H9 (cell line): ENCODE measurements at regions not wholly inside any gene's neighbourhood (a gene's known extent, or its start where the extent isn't known, plus 50 kb on each side); places are given as distances from the start of the nearest gene placed in this dataset.
"Not testable (repeated sequence)": the region's sequence is repeated elsewhere in the genome, so short reads cannot be mapped to it uniquely, and the experiment has no call there.

Experiments
- DNase-seq: peaks from one replicate; pipeline ENCODE4 v3.0.0-alpha.2; 2017
- H2AFZ ChIP-seq: one replicate; pipeline ENCODE4 v1.6.1; 2013; ENCODE audit warnings: mild to moderate bottlenecking, low read length, control low read depth, moderate library complexity
- H2AK5ac ChIP-seq: 2 replicates; pipeline ENCODE4 v1.6.1; 2013; ENCODE audit warnings: low read length, control low read depth, mixed read lengths; ENCODE audit not compliant: insufficient read length
- H2BK120ac ChIP-seq: one replicate; pipeline ENCODE4 v1.6.1; 2013; ENCODE audit warnings: low read depth, mild to moderate bottlenecking, low read length, control low read depth, inconsistent platforms; ENCODE audit not compliant: poor library complexity, severe bottlenecking
- H2BK12ac ChIP-seq: 2 replicates; pipeline ENCODE4 v1.6.1; 2013; ENCODE audit warnings: low read length, control low read depth, mixed read lengths, low read depth; ENCODE audit not compliant: insufficient read length
- H2BK15ac ChIP-seq: 2 replicates; pipeline ENCODE4 v1.6.1; 2013; ENCODE audit warnings: low read depth, low read length, control low read depth
- H2BK20ac ChIP-seq: one replicate; pipeline ENCODE4 v1.6.1; 2013; ENCODE audit warnings: low read depth, mild to moderate bottlenecking, low read length, control low read depth, inconsistent platforms; ENCODE audit not compliant: poor library complexity, severe bottlenecking
- H2BK5ac ChIP-seq: 2 replicates; pipeline ENCODE4 v1.6.1; 2013; ENCODE audit warnings: low read length, control low read depth, mixed read lengths; ENCODE audit not compliant: insufficient read length
- H3K14ac ChIP-seq: 2 replicates; pipeline ENCODE4 v1.6.1; 2013; ENCODE audit warnings: low read length, control low read depth; ENCODE audit not compliant: insufficient read depth
- H3K18ac ChIP-seq: 2 replicates; pipeline ENCODE4 v1.6.1; 2013; ENCODE audit warnings: low read depth, mild to moderate bottlenecking, mixed read lengths, low read length, control low read depth; ENCODE audit not compliant: insufficient read length
- H3K23ac ChIP-seq: 2 replicates; pipeline ENCODE4 v1.6.1; 2013; ENCODE audit warnings: low read length, control low read depth, mixed read lengths, low read depth; ENCODE audit not compliant: insufficient read length
- H3K23me2 ChIP-seq: 2 replicates; pipeline ENCODE4 v1.6.1; 2013; ENCODE audit warnings: low read depth, mild to moderate bottlenecking, mixed read lengths, low read length, control low read depth; ENCODE audit not compliant: insufficient read length, poor library complexity, severe bottlenecking
- H3K27ac ChIP-seq: 2 replicates; pipeline ENCODE4 v1.5.1; 2013; ENCODE audit warnings: low read length, control low read depth, mixed read lengths, low read depth; ENCODE audit not compliant: insufficient read length
- H3K27me3 ChIP-seq: 2 replicates; pipeline ENCODE4 v1.6.1; 2013; ENCODE audit warnings: low read length, control low read depth, inconsistent platforms; ENCODE audit not compliant: insufficient read depth
- H3K4ac ChIP-seq: 2 replicates; pipeline ENCODE4 v1.6.1; 2013; ENCODE audit warnings: low read depth, mild to moderate bottlenecking, control low read depth, inconsistent platforms, low read length, moderate library complexity
- H3K4me1 ChIP-seq: 2 replicates; pipeline ENCODE4 v1.6.1; 2013; ENCODE audit warnings: low read length, control low read depth, inconsistent platforms; ENCODE audit not compliant: insufficient read depth
- H3K4me2 ChIP-seq: 2 replicates; pipeline ENCODE4 v1.6.1; 2013; ENCODE audit warnings: low read length, control low read depth, mixed read lengths; ENCODE audit not compliant: insufficient read length, insufficient read depth
- H3K56ac ChIP-seq: 2 replicates; pipeline ENCODE4 v1.6.1; 2013; ENCODE audit warnings: low read depth, mild to moderate bottlenecking, mixed read lengths, low read length, control low read depth; ENCODE audit not compliant: insufficient read length
- H3K79me1 ChIP-seq: 2 replicates; pipeline ENCODE4 v1.6.1; 2013; ENCODE audit warnings: low read depth, mild to moderate bottlenecking, moderate library complexity, low read length, control low read depth, inconsistent platforms; ENCODE audit not compliant: insufficient read depth, poor library complexity, severe bottlenecking
- H3K79me2 ChIP-seq: 2 replicates; pipeline ENCODE4 v1.6.1; 2013; ENCODE audit warnings: low read length, control low read depth, inconsistent platforms; ENCODE audit not compliant: insufficient read depth
- H3K9ac ChIP-seq: 2 replicates; pipeline ENCODE4 v1.6.1; 2013; ENCODE audit warnings: low read length, control low read depth, mixed read lengths; ENCODE audit not compliant: insufficient read length; ENCODE audit errors: extremely low read depth
- H3K9me3 ChIP-seq: one replicate; pipeline ENCODE4 v1.6.1; 2013; ENCODE audit warnings: low read depth, low read length, inconsistent platforms; ENCODE audit not compliant: control insufficient read depth
- H3T11ph ChIP-seq: one replicate; pipeline ENCODE4 v1.6.1; 2013; ENCODE audit warnings: mild to moderate bottlenecking, low read length, control low read depth, inconsistent platforms
- H4K20me1 ChIP-seq: one replicate; pipeline ENCODE4 v1.6.1; 2013; ENCODE audit not compliant: control insufficient read depth, insufficient read length, insufficient read depth
- H4K5ac ChIP-seq: 2 replicates; pipeline ENCODE4 v1.6.1; 2013; ENCODE audit warnings: low read depth, mild to moderate bottlenecking, mixed read lengths, low read length, control low read depth; ENCODE audit not compliant: insufficient read length
- H4K8ac ChIP-seq: replicated peaks from 2 replicates; pipeline ENCODE4 v1.6.1; 2013; ENCODE audit warnings: low read length, control low read depth, mixed read lengths, low read depth; ENCODE audit not compliant: insufficient read length
- H4K91ac ChIP-seq: 2 replicates; pipeline ENCODE4 v1.6.1; 2013; ENCODE audit warnings: low read depth, mild to moderate bottlenecking, moderate library complexity, mixed read lengths, low read length, control low read depth; ENCODE audit not compliant: insufficient read length
- H3K27ac Mint-ChIP-seq, 3 experiments: 2 replicates in 2 of 3; 3 replicates in 1 of 3; pipeline ENCODE4 v1.8.0; 2020 to 2021; ENCODE audit warnings: mixed read lengths in 3 of 3, mild to moderate bottlenecking in 1 of 3, moderate library complexity in 1 of 3
- H3K27me3 Mint-ChIP-seq: 2 replicates; pipeline ENCODE4 v1.8.0; 2021; ENCODE audit warnings: low read depth, mild to moderate bottlenecking, moderate library complexity, mixed read lengths
- H3K36me3 Mint-ChIP-seq, 3 experiments: 2 replicates in 2 of 3; 3 replicates in 1 of 3; pipeline ENCODE4 v1.8.0; 2020 to 2021; ENCODE audit warnings: low read depth in 3 of 3, mixed read lengths in 3 of 3; ENCODE audit not compliant: insufficient read depth in 1 of 3
- H3K4me1 Mint-ChIP-seq, 2 experiments: 2 replicates each; pipeline ENCODE4 v1.8.0; 2020; ENCODE audit warnings: mixed read lengths in 2 of 2
- H3K4me3 Mint-ChIP-seq, 2 experiments: 2 replicates in 1 of 2; 3 replicates in 1 of 2; pipeline ENCODE4 v1.8.0; 2020 to 2021; ENCODE audit warnings: mild to moderate bottlenecking in 2 of 2, mixed read lengths in 2 of 2, moderate library complexity in 1 of 2
- H3K9me3 Mint-ChIP-seq, 2 experiments: 2 replicates in 1 of 2; 3 replicates in 1 of 2; pipeline ENCODE4 v1.8.0; 2020; ENCODE audit warnings: mild to moderate bottlenecking in 2 of 2, mixed read lengths in 2 of 2, moderate library complexity in 1 of 2
- WGBS: extraction: QIAGEN DNeasy Blood & Tissue Kit; methylation state at CpG from one replicate; pipeline ENCODE4 v1.1.7; 2013; ENCODE audit warnings: missing lambda C conversion rate, low lambda C conversion rate, mixed read lengths; ENCODE audit not compliant: insufficient read length; ENCODE audit errors: extremely low coverage; 5-methylcytosine and 5-hydroxymethylcytosine counted together

DNA sequence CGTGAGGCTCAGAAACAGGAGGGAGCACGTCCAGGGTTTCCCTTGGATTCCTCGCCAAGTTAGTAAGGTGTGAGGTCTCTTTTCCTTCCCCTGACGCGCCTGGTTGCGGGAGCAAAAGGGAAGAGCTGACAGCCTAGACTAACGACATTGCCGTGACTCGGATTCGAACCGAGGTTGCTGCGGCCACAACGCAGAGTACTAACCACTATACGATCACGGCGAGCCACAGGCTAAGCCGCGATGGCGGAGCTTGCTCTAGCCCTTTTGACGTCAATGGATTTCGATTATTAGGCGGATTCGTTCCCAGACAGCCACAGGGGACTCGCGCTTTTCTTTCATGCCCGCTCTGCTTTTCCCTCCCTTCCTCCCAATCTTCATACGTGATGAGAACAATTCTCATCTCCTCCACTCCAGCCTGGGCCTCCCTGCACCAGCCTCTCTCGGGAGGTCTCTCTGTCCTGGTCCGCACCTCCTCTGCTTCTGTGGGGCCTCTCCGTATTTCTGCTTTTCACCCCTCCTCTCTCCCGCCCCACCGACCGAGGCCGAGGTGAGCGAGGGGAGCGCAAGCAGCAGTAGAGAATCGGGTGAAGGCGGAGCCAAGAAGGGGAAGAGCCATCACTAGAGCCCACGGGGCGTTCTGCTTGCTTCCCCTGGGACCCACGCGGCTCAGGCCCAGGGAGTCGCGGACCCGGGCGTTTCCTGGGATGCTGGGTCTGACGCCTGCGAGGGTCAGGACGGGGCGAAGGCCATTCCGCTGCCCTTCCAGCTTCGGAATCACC is 150.7 kb upstream of the NBPF11 start:
- Histone ChIP-seq H3K9ac (peak overlapping the region; percentile 71), H3K14ac (peak overlapping the region; percentile 47; the same call in 1 of the 2 replicates), H3K4me2 (peak overlapping the region; percentile 89), H3K18ac (peak overlapping the region; percentile 72)
- not testable (repeated sequence) for H3K4ac ChIP-seq, H3K79me2 ChIP-seq, H3K27me3 ChIP-seq, H2BK5ac ChIP-seq, H3K23me2 ChIP-seq, H4K5ac ChIP-seq, H4K20me1 ChIP-seq, H3K9me3 Mint-ChIP-seq, H3K56ac ChIP-seq, H2BK12ac ChIP-seq, H3K79me1 ChIP-seq, DNase-seq, H3K36me3 Mint-ChIP-seq, H4K8ac ChIP-seq, H3T11ph ChIP-seq, H2AK5ac ChIP-seq, H3K23ac ChIP-seq, H2BK20ac ChIP-seq, H4K91ac ChIP-seq, H3K9me3 ChIP-seq, H2AFZ ChIP-seq, H3K4me1 ChIP-seq, H2BK15ac ChIP-seq, H2BK120ac ChIP-seq, H3K27ac ChIP-seq, H3K4me1 Mint-ChIP-seq
- Mint-ChIP-seq H3K4me3 (peak overlapping the region; percentile 89 to 92), H3K27me3 (peaks cover 16% of the 10 kb centered on the region), H3K27ac (0 out of 7 replicates have a peak overlapping the region, but pooled peaks of 1 of the 3 experiments have one; percentile 95)
- WGBS, result no CpG with 5 or more reads among the region's 52 CpGs

DNA sequence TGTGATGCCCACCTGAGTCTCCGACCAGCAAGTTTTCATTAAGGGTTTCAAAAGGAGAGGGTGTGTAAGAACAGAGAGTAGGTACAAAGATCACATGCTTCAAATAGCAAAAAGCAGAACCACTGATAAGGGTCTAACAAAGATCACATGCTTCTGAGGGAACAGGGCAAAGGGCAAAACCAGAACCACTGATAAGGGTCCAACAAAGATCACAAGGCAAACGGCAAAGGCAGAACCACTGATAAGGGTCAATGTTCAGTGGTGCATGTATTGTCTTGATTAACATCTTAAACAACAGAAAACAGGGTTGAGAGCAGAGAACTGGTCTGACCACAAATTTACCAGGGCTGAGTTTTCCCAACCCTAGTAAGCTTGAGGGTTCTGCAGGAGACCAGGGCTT is 145.8 kb upstream of the NBPF11 start:
- not testable (repeated sequence) for H3K79me1 ChIP-seq, H3K36me3 Mint-ChIP-seq

More for the DNA sequence above, 145.8 kb upstream of the NBPF11 start:
- H2AFZ ChIP-seq, DNase-seq, H3K4me1 Mint-ChIP-seq, H3K56ac ChIP-seq, H3K14ac ChIP-seq, H3K27ac ChIP-seq, H4K5ac ChIP-seq, H4K8ac ChIP-seq, H3K27me3 Mint-ChIP-seq, H3K4me1 ChIP-seq, H3K27me3 ChIP-seq, H3K4me3 Mint-ChIP-seq, H3K79me2 ChIP-seq, H3T11ph ChIP-seq, H3K9me3 ChIP-seq, H4K20me1 ChIP-seq, H3K23ac ChIP-seq, H3K4ac ChIP-seq, H3K27ac Mint-ChIP-seq, H3K18ac ChIP-seq, H2BK120ac ChIP-seq, H2BK15ac ChIP-seq, H3K9ac ChIP-seq, H2BK5ac ChIP-seq, H3K4me2 ChIP-seq, H2AK5ac ChIP-seq, H3K9me3 Mint-ChIP-seq, H2BK12ac ChIP-seq, H4K91ac ChIP-seq, H2BK20ac ChIP-seq, H3K23me2 ChIP-seq: not testable (repeated sequence)
- no CpG with 5 or more reads among the region's 2 CpGs for WGBS
